ENCODE measurements at regions not wholly inside any gene's neighbourhood (a gene's known extent, or its start where the extent isn't known, plus 50 kb on each side); places are given as distances from the start of the nearest gene placed in this dataset.
A peak's percentile ranks its signal among the peaks of the same experiment; 100 is the strongest.
"Not testable (repeated sequence)": the region's sequence is repeated elsewhere in the genome, so short reads cannot be mapped to it uniquely, and the experiment has no call there.

- no peak overlapping the region for H3K4me3 ChIP-seq
- in situ Hi-C loops (cut with MboI; ENCODE audit: low pct_ligation_motif_present in 1 of 4, low pct_unique_long_range_greater_than_20kb in 1 of 4, low sequenced_read_pairs in 3 of 4) (no loop called here), intact Hi-C loops (cut with DNase I; ENCODE audit: low total_unique reads) (no loop called here)
- TF ChIP-seq EP300 (IDR thresholded peaks at IDR 0.05; ENCODE audit: low read depth) (no peak), POLR2AphosphoS5 (IDR thresholded peaks at IDR 0.05) (peak in 2 of 3 donors; percentile 13 to 47)
- WGBS, 2 donors (ENCODE audit: low coverage in 1 of 2) = 12% methylated on average over 4 of the region's 4 CpGs
- H3K4me1 ChIP-seq = peaks cover 0 to 18% (median 15%) of the 10 kb centered on the region in 4 donors
- no peaks in the 10 kb centered on the region for H3K36me3 ChIP-seq
- H3K27ac ChIP-seq = peak overlapping the region; percentile 68 to 77 (median 74)
- H3K27me3 ChIP-seq = no peaks in the 10 kb centered on the region
- no peaks in the 10 kb centered on the region for H3K9me3 ChIP-seq
- DNase-seq = peak; percentile 66
Measured at GRCh38 chr3:152595975-152596821, 238.7 kb upstream of the P2RY1 start.

- Histone ChIP-seq H3K4me1 (peaks cover 0 to 18% (median 15%) of the 10 kb centered on the region in 4 donors), H3K27ac (peak overlapping the region; percentile 68 to 77 (median 74))
- H3K27me3 ChIP-seq; DNase-seq; intact Hi-C loops (cut with DNase I; ENCODE audit: low total_unique reads); in situ Hi-C loops (cut with MboI; ENCODE audit: low pct_ligation_motif_present in 1 of 4, low pct_unique_long_range_greater_than_20kb in 1 of 4, low sequenced_read_pairs in 3 of 4); H3K4me3 ChIP-seq; H3K36me3 ChIP-seq; H3K9me3 ChIP-seq: not testable (repeated sequence)
- 94% methylated on average over 1 of the region's 1 CpG; no CpG with 5 or more reads in 1 of the 2 donors for WGBS, 2 donors (ENCODE audit: low coverage in 1 of 2)
Measured at GRCh38 chr3:152596832-152597231, 238.1 kb upstream of the P2RY1 start.

GRCh38 chr3:152606146-152606545 is 228.8 kb upstream of the P2RY1 start:
- intact Hi-C loops (cut with DNase I; ENCODE audit: low total_unique reads) = no loop called here
- Histone ChIP-seq H3K36me3 (no peaks in the 10 kb centered on the region), H3K27ac (no peak overlapping the region), H3K9me3 (peaks cover 10 to 12% of the 10 kb centered on the region in 2 donors), H3K4me1 (no peaks in the 10 kb centered on the region), H3K4me3 (no peak overlapping the region), H3K27me3 (no peaks in the 10 kb centered on the region)
- TF ChIP-seq POLR2AphosphoS5 (IDR thresholded peaks at IDR 0.05) (no peak), EP300 (IDR thresholded peaks at IDR 0.05; ENCODE audit: low read depth) (no peak), POLR2A (IDR thresholded peaks at IDR 0.05) (no peak), CTCF (IDR thresholded peaks at IDR 0.05) (no peak)
- in situ Hi-C loops (cut with MboI; ENCODE audit: low pct_ligation_motif_present in 1 of 4, low pct_unique_long_range_greater_than_20kb in 1 of 4, low sequenced_read_pairs in 3 of 4) = no loop called here
- 80 to 84% methylated on average over 7 of the region's 7 CpGs for WGBS, 2 donors (ENCODE audit: low coverage in 1 of 2)
- no peak for DNase-seq

- no peak for DNase-seq
- 93 to 97% methylated on average over 1 of the region's 1 CpG for WGBS, 2 donors (ENCODE audit: low coverage in 1 of 2)
- Histone ChIP-seq H3K36me3 (no peaks in the 10 kb centered on the region), H3K27me3 (no peaks in the 10 kb centered on the region), H3K27ac (no peak overlapping the region), H3K4me3 (no peak overlapping the region), H3K9me3 (peaks cover 10 to 12% of the 10 kb centered on the region in 2 donors), H3K4me1 (no peaks in the 10 kb centered on the region)
- intact Hi-C loops (cut with DNase I; ENCODE audit: low total_unique reads) (no loop called here), in situ Hi-C loops (cut with MboI; ENCODE audit: low pct_ligation_motif_present in 1 of 4, low pct_unique_long_range_greater_than_20kb in 1 of 4, low sequenced_read_pairs in 3 of 4) (no loop called here)
- TF ChIP-seq EP300 (IDR thresholded peaks at IDR 0.05; ENCODE audit: low read depth) (no peak), POLR2AphosphoS5 (IDR thresholded peaks at IDR 0.05) (no peak), POLR2A (IDR thresholded peaks at IDR 0.05) (no peak), CTCF (IDR thresholded peaks at IDR 0.05) (no peak)
Measured at GRCh38 chr3:152607179-152607578, 227.8 kb upstream of the P2RY1 start.

- 73 to 81% methylated on average over 5 to 8 of the region's 8 CpGs for WGBS, 2 donors (ENCODE audit: low coverage in 1 of 2)
- no peaks in the 10 kb centered on the region for H3K27me3 ChIP-seq
- DNase-seq = no peak
- intact Hi-C loops (cut with DNase I; ENCODE audit: low total_unique reads) (no loop called here), in situ Hi-C loops (cut with MboI; ENCODE audit: low pct_ligation_motif_present in 1 of 4, low pct_unique_long_range_greater_than_20kb in 1 of 4, low sequenced_read_pairs in 3 of 4) (no loop called here)
- H3K36me3 ChIP-seq = no peaks in the 10 kb centered on the region
- H3K9me3 ChIP-seq = peaks cover 2 to 4% of the 10 kb centered on the region in 2 donors
- no peak overlapping the region for H3K4me3 ChIP-seq
- H3K4me1 ChIP-seq = no peaks in the 10 kb centered on the region
- H3K27ac ChIP-seq = no peak overlapping the region
- TF ChIP-seq CTCF (IDR thresholded peaks at IDR 0.05) = no peak
- no peak for TF ChIP-seq EP300 (IDR thresholded peaks at IDR 0.05; ENCODE audit: low read depth)
- TF ChIP-seq POLR2A (IDR thresholded peaks at IDR 0.05) = no peak
- no peak for TF ChIP-seq POLR2AphosphoS5 (IDR thresholded peaks at IDR 0.05)
Measured at GRCh38 chr3:152608696-152609594, 226.0 kb upstream of the P2RY1 start.

All from transverse colon (tissue), 4 donors.